ENCODE measurements at regions not wholly inside any gene's neighbourhood (a gene's known extent, or its start where the extent isn't known, plus 50 kb on each side); places are given as distances from the start of the nearest gene placed in this dataset.

DNA sequence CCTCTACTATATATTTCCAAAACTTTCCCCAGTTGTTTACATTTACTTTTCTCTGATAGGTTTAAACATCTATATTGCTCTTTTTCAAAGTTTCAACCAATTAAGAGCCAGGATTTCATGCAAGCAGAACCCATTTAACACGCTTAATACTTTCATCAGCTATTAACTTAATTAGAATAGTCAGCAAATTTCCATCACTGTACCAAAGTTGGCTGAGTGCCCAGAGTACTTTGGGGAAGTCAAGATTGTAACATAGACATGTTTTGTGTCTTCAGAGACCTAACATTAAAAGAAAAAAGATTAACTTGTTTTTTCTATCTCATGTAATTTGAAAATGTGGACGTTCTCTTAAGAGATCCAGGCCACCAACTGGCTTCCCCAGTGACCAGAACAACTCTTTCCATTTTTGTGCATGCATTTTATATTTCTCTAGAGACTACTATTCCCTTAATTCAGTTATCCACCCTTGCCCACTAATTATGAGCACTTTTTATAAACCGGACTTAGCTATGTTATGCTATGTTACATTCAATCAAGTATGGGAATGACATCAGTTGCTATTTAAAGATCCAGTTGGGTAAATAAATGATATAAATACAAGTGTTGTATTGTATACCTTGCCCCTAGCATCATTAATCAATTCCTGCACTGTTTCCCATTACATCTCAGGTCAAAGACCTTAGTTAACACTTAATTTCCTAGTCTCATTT lies 478.1 kb upstream of the NMUR2 start:
- H3K4me3 ChIP-seq (ENCODE audit: low read length) = no peak overlapping the region
- TF ChIP-seq, protein P1, sequence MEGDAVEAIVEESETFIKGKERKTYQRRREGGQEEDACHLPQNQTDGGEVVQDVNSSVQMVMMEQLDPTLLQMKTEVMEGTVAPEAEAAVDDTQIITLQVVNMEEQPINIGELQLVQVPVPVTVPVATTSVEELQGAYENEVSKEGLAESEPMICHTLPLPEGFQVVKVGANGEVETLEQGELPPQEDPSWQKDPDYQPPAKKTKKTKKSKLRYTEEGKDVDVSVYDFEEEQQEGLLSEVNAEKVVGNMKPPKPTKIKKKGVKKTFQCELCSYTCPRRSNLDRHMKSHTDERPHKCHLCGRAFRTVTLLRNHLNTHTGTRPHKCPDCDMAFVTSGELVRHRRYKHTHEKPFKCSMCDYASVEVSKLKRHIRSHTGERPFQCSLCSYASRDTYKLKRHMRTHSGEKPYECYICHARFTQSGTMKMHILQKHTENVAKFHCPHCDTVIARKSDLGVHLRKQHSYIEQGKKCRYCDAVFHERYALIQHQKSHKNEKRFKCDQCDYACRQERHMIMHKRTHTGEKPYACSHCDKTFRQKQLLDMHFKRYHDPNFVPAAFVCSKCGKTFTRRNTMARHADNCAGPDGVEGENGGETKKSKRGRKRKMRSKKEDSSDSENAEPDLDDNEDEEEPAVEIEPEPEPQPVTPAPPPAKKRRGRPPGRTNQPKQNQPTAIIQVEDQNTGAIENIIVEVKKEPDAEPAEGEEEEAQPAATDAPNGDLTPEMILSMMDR (conservative IDR thresholded peaks at IDR 0.05; ENCODE audit: low read depth, low read length) = no peak
- peak; percentile 52 for DNase-seq (ENCODE audit: low read depth)

DNA sequence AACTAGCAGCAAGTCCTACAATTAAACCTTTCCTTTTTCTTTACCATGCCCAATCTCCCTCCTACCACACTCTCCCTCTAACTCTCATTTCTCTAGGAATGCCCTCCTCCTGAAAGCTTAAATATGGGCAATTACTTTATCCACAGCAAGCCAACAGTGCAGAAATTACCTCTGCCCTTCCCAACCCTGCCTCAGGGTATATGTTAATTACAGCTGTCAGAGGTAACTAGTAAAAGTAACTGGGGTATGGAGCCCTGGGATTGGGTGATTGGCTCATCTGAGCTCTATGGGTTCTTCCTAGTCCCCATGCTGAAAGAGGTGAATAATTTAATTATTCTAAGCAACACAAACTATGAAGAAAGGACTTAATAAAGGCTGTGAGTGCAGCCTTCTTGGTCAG lies 478.9 kb upstream of the NMUR2 start:
- TF ChIP-seq, protein P1 (conservative IDR thresholded peaks at IDR 0.05; ENCODE audit: low read depth, low read length) = no peak
- no peak overlapping the region for H3K4me3 ChIP-seq (ENCODE audit: low read length)
- no peak for DNase-seq (ENCODE audit: low read depth)

GRCh38 chr5:152900332-152900731 lies 495.3 kb upstream of the NMUR2 start:
- TF ChIP-seq, protein P1 (conservative IDR thresholded peaks at IDR 0.05; ENCODE audit: low read depth, low read length) = no peak
- no peak for DNase-seq (ENCODE audit: low read depth)
- H3K4me3 ChIP-seq (ENCODE audit: low read length) = no peak overlapping the region

- DNase-seq (ENCODE audit: low read depth) = no peak
- TF ChIP-seq, protein P1 (conservative IDR thresholded peaks at IDR 0.05; ENCODE audit: low read depth, low read length) = no peak
- no peak overlapping the region for H3K4me3 ChIP-seq (ENCODE audit: low read length)
These were observed 496.7 kb upstream of the NMUR2 start for GRCh38 chr5:152901754-152902153.

- DNase-seq (ENCODE audit: low read depth) = no peak
- TF ChIP-seq, protein P1 (conservative IDR thresholded peaks at IDR 0.05; ENCODE audit: low read depth, low read length) = no peak
These were observed 500.2 kb upstream of the NMUR2 start for GRCh38 chr5:152905286-152905685.

GRCh38 chr5:152907488-152908245 lies 502.6 kb upstream of the NMUR2 start:
- TF ChIP-seq, protein P1 (conservative IDR thresholded peaks at IDR 0.05; ENCODE audit: low read depth, low read length) = no peak
- H3K4me3 ChIP-seq (ENCODE audit: low read length) = no peak overlapping the region
- DNase-seq (ENCODE audit: low read depth) = no peak

More at GRCh38 chr5:152905286-152905685, 500.2 kb upstream of the NMUR2 start:
- H3K4me3 ChIP-seq (ENCODE audit: low read length) = no peak overlapping the region

- TF ChIP-seq, protein P1 (conservative IDR thresholded peaks at IDR 0.05; ENCODE audit: low read depth, low read length) = no peak
- no peak for DNase-seq (ENCODE audit: low read depth)
- H3K4me3 ChIP-seq (ENCODE audit: low read length) = no peak overlapping the region
These were observed 507.8 kb upstream of the NMUR2 start for GRCh38 chr5:152912924-152913323.
